ENCODE measurements at regions not wholly inside any gene's neighbourhood (a gene's known extent, or its start where the extent isn't known, plus 50 kb on each side); places are given as distances from the start of the nearest gene placed in this dataset.

GRCh38 chr2:207290833-207291624 lies 125.3 kb upstream of the KLF7 start:
- no peak for DNase-seq

GRCh38 chr2:207291625-207292252 lies 126.0 kb upstream of the KLF7 start:
- no peak for DNase-seq

- no peak for DNase-seq
These were observed 130.7 kb upstream of the KLF7 start for GRCh38 chr2:207296265-207296948.

- DNase-seq, result no peak
These were observed 135.1 kb upstream of the KLF7 start for GRCh38 chr2:207300817-207301216.

- no peak for DNase-seq
These were observed 139.0 kb upstream of the KLF7 start for GRCh38 chr2:207304761-207305160.

GRCh38 chr2:207308519-207309224 lies 142.9 kb upstream of the KLF7 start:
- DNase-seq, result no peak

- DNase-seq, result peak; percentile 99
These were observed 145.7 kb upstream of the KLF7 start for GRCh38 chr2:207311316-207312005.

- DNase-seq, result no peak
These were observed 146.2 kb upstream of the KLF7 start for GRCh38 chr2:207312006-207312356.

- DNase-seq, result no peak
These were observed 148.2 kb upstream of the KLF7 start for GRCh38 chr2:207313947-207314346.

GRCh38 chr2:207315131-207315530 lies 149.4 kb upstream of the KLF7 start:
- DNase-seq, result no peak

GRCh38 chr2:207316484-207316883 lies 150.7 kb upstream of the KLF7 start:
- no peak for DNase-seq

GRCh38 chr2:207316906-207317305 lies 151.2 kb upstream of the KLF7 start:
- no peak for DNase-seq

- DNase-seq, result peak; percentile 59
These were observed 151.7 kb upstream of the KLF7 start for GRCh38 chr2:207317378-207317984.

GRCh38 chr2:207318181-207318628 lies 152.5 kb upstream of the KLF7 start:
- no peak for DNase-seq

- peak; percentile 81 for DNase-seq
These were observed 153.6 kb upstream of the KLF7 start for GRCh38 chr2:207319316-207319715.

GRCh38 chr2:207320381-207321159 lies 154.8 kb upstream of the KLF7 start:
- DNase-seq, result no peak

GRCh38 chr2:207321514-207321913 lies 155.8 kb upstream of the KLF7 start:
- DNase-seq, result peak; percentile 78

- peak; percentile 31 for DNase-seq
These were observed 158.3 kb upstream of the KLF7 start for GRCh38 chr2:207324001-207324400.

GRCh38 chr2:207327513-207327912 lies 161.8 kb upstream of the KLF7 start:
- no peak for DNase-seq

- DNase-seq, result peak; percentile 46
These were observed 163.2 kb upstream of the KLF7 start for GRCh38 chr2:207328944-207329386.

GRCh38 chr2:207330912-207331311 lies 165.2 kb upstream of the KLF7 start:
- peak; percentile 98 for DNase-seq
